ENCODE measurements at regions not wholly inside any gene's neighbourhood (a gene's known extent, or its start where the extent isn't known, plus 50 kb on each side); places are given as distances from the start of the nearest gene placed in this dataset.

DNA sequence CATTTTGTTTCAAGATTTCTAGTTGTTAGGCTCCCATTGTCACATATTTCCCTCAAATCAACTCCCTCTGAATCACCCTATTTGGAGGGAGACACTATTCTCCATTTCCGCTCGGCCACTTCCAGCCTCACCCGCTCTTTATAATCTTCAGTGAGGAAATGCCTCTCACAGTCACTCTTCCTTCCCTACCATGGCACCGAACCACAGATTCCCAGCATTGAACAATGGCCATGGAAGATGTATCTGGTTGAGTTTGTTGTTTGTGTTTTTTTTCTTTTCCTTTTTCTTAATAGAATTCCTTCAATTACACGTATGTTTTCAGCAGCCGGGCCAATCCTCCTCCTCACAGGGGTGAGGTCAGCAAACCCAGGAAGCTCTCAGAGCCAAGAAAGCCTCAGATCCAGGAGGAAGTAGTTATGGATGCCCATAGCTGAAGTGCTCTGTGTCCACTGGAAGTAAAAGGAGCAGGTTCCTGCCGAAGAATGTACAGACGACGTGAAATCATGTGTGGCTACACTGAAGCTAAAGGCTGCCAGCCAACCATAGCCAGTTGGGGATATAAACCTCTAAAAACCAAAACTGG lies 472.1 kb downstream of the FOXO1 start:
- no peak for TF ChIP-seq SMAD4 (CRISPR knock-in tag; IDR thresholded peaks at IDR 0.05)
- no peak for TF ChIP-seq ATF1 (CRISPR knock-in tag; IDR thresholded peaks at IDR 0.05)
- no peak for TF ChIP-seq SP1 (CRISPR knock-in tag; conservative IDR thresholded peaks at IDR 0.05)
- TF ChIP-seq, protein P1, sequence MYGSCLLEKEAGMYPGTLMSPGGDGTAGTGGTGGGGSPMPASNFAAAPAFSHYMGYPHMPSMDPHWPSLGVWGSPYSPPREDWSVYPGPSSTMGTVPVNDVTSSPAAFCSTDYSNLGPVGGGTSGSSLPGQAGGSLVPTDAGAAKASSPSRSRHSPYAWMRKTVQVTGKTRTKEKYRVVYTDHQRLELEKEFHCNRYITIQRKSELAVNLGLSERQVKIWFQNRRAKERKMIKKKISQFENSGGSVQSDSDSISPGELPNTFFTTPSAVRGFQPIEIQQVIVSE (CRISPR knock-in tag; IDR thresholded peaks at IDR 0.05; ENCODE audit: borderline replicate concordance) = no peak
- no peak for TF ChIP-seq ETV6 (CRISPR knock-in tag; IDR thresholded peaks at IDR 0.05)
- TF ChIP-seq, protein P2, sequence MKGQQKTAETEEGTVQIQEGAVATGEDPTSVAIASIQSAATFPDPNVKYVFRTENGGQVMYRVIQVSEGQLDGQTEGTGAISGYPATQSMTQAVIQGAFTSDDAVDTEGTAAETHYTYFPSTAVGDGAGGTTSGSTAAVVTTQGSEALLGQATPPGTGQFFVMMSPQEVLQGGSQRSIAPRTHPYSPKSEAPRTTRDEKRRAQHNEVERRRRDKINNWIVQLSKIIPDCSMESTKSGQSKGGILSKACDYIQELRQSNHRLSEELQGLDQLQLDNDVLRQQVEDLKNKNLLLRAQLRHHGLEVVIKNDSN (CRISPR knock-in tag; IDR thresholded peaks at IDR 0.05) = no peak
- TF ChIP-seq, protein P3, sequence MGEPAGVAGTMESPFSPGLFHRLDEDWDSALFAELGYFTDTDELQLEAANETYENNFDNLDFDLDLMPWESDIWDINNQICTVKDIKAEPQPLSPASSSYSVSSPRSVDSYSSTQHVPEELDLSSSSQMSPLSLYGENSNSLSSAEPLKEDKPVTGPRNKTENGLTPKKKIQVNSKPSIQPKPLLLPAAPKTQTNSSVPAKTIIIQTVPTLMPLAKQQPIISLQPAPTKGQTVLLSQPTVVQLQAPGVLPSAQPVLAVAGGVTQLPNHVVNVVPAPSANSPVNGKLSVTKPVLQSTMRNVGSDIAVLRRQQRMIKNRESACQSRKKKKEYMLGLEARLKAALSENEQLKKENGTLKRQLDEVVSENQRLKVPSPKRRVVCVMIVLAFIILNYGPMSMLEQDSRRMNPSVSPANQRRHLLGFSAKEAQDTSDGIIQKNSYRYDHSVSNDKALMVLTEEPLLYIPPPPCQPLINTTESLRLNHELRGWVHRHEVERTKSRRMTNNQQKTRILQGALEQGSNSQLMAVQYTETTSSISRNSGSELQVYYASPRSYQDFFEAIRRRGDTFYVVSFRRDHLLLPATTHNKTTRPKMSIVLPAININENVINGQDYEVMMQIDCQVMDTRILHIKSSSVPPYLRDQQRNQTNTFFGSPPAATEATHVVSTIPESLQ (CRISPR knock-in tag; IDR thresholded peaks at IDR 0.05) = no peak
- no peak for TF ChIP-seq PRRX2 (CRISPR knock-in tag; IDR thresholded peaks at IDR 0.05)
- TF ChIP-seq IRF2 (CRISPR knock-in tag; IDR thresholded peaks at IDR 0.05; ENCODE audit: borderline replicate concordance, low read depth) = no peak
- TF ChIP-seq, protein P4, sequence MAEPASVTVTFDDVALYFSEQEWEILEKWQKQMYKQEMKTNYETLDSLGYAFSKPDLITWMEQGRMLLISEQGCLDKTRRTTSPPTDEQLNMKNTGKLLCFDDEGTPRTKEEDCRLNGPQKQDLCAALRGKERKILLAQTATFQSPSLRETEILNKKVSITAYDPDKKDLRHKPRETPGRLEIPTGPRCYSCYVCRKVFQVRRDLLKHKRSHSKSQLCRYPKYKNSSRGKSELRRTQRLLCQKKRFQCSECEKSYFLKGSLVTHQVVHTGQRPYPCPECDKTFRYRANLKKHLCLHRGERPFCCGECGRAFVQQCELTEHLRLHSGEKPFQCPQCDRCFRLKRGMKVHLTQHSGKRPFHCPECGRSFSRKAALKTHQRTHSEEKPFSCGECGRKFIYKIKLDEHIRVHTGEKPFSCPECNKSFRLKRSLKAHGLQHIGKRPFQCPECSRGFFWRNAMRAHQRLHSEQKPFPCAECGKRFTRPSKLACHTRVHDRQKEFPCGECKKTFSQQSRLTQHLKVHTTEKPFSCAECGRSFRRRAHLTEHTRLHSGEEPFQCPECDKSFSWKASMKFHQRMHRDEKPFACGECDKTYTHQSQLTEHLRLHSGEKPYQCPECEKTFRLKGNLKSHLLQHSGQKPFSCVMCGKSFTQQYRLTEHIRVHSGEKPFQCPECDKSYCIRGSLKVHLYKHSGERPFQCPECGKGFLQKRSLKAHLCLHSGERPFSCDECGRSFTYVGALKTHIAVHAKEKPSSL (CRISPR knock-in tag; conservative IDR thresholded peaks at IDR 0.05) = no peak
- no peak for TF ChIP-seq NR1H2 (CRISPR knock-in tag; IDR thresholded peaks at IDR 0.05)
- TF ChIP-seq, protein P5, sequence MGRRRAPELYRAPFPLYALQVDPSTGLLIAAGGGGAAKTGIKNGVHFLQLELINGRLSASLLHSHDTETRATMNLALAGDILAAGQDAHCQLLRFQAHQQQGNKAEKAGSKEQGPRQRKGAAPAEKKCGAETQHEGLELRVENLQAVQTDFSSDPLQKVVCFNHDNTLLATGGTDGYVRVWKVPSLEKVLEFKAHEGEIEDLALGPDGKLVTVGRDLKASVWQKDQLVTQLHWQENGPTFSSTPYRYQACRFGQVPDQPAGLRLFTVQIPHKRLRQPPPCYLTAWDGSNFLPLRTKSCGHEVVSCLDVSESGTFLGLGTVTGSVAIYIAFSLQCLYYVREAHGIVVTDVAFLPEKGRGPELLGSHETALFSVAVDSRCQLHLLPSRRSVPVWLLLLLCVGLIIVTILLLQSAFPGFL (CRISPR knock-in tag; IDR thresholded peaks at IDR 0.05; ENCODE audit: borderline replicate concordance) = no peak
- no peak for TF ChIP-seq ZNF232 (CRISPR knock-in tag; IDR thresholded peaks at IDR 0.05)
- no peak for TF ChIP-seq TP53 (CRISPR knock-in tag; IDR thresholded peaks at IDR 0.05)
- no peak for TF ChIP-seq NR2C2 (CRISPR knock-in tag; IDR thresholded peaks at IDR 0.05)
- no peak for TF ChIP-seq NFE2L1 (CRISPR knock-in tag; IDR thresholded peaks at IDR 0.05)
- TF ChIP-seq GTF2I (CRISPR knock-in tag; conservative IDR thresholded peaks at IDR 0.05) = no peak
- no peak for TF ChIP-seq ZNF263 (CRISPR knock-in tag; IDR thresholded peaks at IDR 0.05; ENCODE audit: low read depth)
- no peak for ATAC-seq
- H3K36me3 Mint-ChIP-seq = no peaks in the 10 kb centered on the region
- no peaks in the 10 kb centered on the region for H3K27me3 Mint-ChIP-seq (ENCODE audit: low read depth)
- H3K4me3 Mint-ChIP-seq = no peak overlapping the region
- POLR2A ChIA-PET = no interaction called here
- no peaks in the 10 kb centered on the region for H3K9me3 Mint-ChIP-seq
- CTCF ChIA-PET = no interaction called here
- H3K4me1 Mint-ChIP-seq = peaks cover 12% of the 10 kb centered on the region
- DNase-seq (ENCODE audit: low spot score) = no peak
- no peak overlapping the region for H3K27ac Mint-ChIP-seq

DNA sequence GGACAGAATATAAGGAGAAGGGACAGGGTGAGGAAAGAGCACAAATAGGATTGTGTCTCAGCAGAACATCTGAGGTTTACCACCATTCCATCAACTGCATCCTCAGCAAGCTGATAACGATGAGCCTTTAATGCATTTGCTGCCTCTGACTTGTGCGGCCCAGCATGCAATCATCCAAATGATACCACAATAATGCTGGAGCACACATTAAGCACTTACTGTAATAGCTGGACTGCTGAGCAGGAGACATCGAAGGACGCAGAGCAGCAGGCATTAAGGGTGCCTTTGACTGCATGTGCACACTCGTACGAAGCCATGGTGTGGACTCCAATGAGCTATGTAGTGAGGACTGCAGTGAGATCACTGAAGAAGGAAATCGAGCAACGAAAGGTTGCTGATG lies 469.4 kb downstream of the FOXO1 start:
- no peak for DNase-seq (ENCODE audit: low spot score)
- H3K27me3 Mint-ChIP-seq (ENCODE audit: low read depth) = no peaks in the 10 kb centered on the region
- ATAC-seq = no peak
- ChIA-PET CTCF (no interaction called here), POLR2A (no interaction called here)
- H3K4me3 Mint-ChIP-seq = no peak overlapping the region
- H3K9me3 Mint-ChIP-seq = no peaks in the 10 kb centered on the region
- no peaks in the 10 kb centered on the region for H3K36me3 Mint-ChIP-seq
- no peak overlapping the region for H3K27ac Mint-ChIP-seq
- no peak for TF ChIP-seq SOX15 (CRISPR knock-in tag; IDR thresholded peaks at IDR 0.05)
- no peak for TF ChIP-seq ZNF232 (CRISPR knock-in tag; IDR thresholded peaks at IDR 0.05)
- TF ChIP-seq FOXJ3 (CRISPR knock-in tag; IDR thresholded peaks at IDR 0.05; ENCODE audit: borderline replicate concordance) = no peak
- TF ChIP-seq NFYB (CRISPR knock-in tag; conservative IDR thresholded peaks at IDR 0.05; ENCODE audit: low read depth) = no peak
- TF ChIP-seq RELA (CRISPR knock-in tag; IDR thresholded peaks at IDR 0.05; ENCODE audit: borderline replicate concordance) = no peak
- no peak for TF ChIP-seq JAZF1 (CRISPR knock-in tag; IDR thresholded peaks at IDR 0.05)
- no peak for TF ChIP-seq TCF7 (CRISPR knock-in tag; IDR thresholded peaks at IDR 0.05; ENCODE audit: low read depth)
- no peak for TF ChIP-seq SP1 (CRISPR knock-in tag; conservative IDR thresholded peaks at IDR 0.05)
- TF ChIP-seq TP53 (CRISPR knock-in tag; IDR thresholded peaks at IDR 0.05) = no peak
- no peak for TF ChIP-seq MYBL2 (CRISPR knock-in tag; IDR thresholded peaks at IDR 0.05)
- TF ChIP-seq ZNF121 (CRISPR knock-in tag; IDR thresholded peaks at IDR 0.05) = no peak
- TF ChIP-seq PRRX2 (CRISPR knock-in tag; IDR thresholded peaks at IDR 0.05) = no peak
- no peaks in the 10 kb centered on the region for H3K4me1 Mint-ChIP-seq
